Thoracic aorta (tissue), 2 donors: ENCODE measurements at regions not wholly inside any gene's neighbourhood (a gene's known extent, or its start where the extent isn't known, plus 50 kb on each side); places are given as distances from the start of the nearest gene placed in this dataset.

Source experiments
- ATAC-seq: fragments of 150-250 bp; one replicate; pipeline ENCODE4 v1.8.0; 2017; ENCODE audit warnings: low read depth; ENCODE audit not compliant: insufficient number of reproducible peaks, low FRiP score
- DNase-seq: peaks from one replicate; pipeline ENCODE4 v3.0.0-alpha.2; 2020; ENCODE audit warnings: low spot score
- H3K27ac ChIP-seq, 2 donors: fragments of 200-600 bp; sonication (generic); 1 replicate in 1 of 2; 2 replicates in 1 of 2; pipeline ENCODE4 v1.5.1; 2016; ENCODE audit warnings: mild to moderate bottlenecking in 2 of 2, moderate library complexity in 2 of 2
- H3K27me3 ChIP-seq: fragments of 200-600 bp; sonication (generic); replicated peaks from 2 replicates; pipeline ENCODE4 v1.6.0; 2016; ENCODE audit warnings: mild to moderate bottlenecking; ENCODE audit not compliant: insufficient read depth
- H3K36me3 ChIP-seq: fragments of 200-600 bp; sonication (generic); one replicate; pipeline ENCODE4 v1.5.1; 2016
- H3K4me1 ChIP-seq, 2 donors: fragments of 200-600 bp; sonication (generic); 1 replicate in 1 of 2; 2 replicates in 1 of 2; pipeline versions ENCODE4 v1.5.1 to v1.6.0; 2016; ENCODE audit warnings: low read depth in 2 of 2, mild to moderate bottlenecking in 1 of 2; ENCODE audit not compliant: control insufficient read depth in 1 of 2
- H3K4me3 ChIP-seq: fragments of 200-600 bp; sonication (generic); 2 replicates; pipeline ENCODE4 v1.5.1; 2016; ENCODE audit warnings: mild to moderate bottlenecking
- H3K9me3 ChIP-seq: fragments of 200-600 bp; sonication (generic); 2 replicates; pipeline ENCODE4 v1.5.1; 2016
- CTCF ChIP-seq: fragments of 200-600 bp; sonication (generic); IDR thresholded peaks from one replicate; pipeline ENCODE4 v1.5.1; 2019; ENCODE audit warnings: antibody characterized with exemption

GRCh38 chr7:25482631-25483030, 254.3 kb upstream of the NPVF start:
- DNase-seq = no peak
- Histone ChIP-seq H3K36me3 (no peaks in the 10 kb centered on the region), H3K27me3 (no peaks in the 10 kb centered on the region), H3K4me1 (no peaks in the 10 kb centered on the region), H3K27ac (no peak overlapping the region), H3K4me3 (no peak overlapping the region), H3K9me3 (no peaks in the 10 kb centered on the region)
- no peak for ATAC-seq
- no peak for TF ChIP-seq CTCF

- DNase-seq = no peak
- TF ChIP-seq CTCF = no peak
- no peak for ATAC-seq
These were observed 256.7 kb upstream of the NPVF start for GRCh38 chr7:25485026-25485425.

GRCh38 chr7:25486656-25487055, 258.4 kb upstream of the NPVF start:
- Histone ChIP-seq H3K4me3 (no peak overlapping the region), H3K27me3 (no peaks in the 10 kb centered on the region), H3K9me3 (no peaks in the 10 kb centered on the region), H3K4me1 (no peaks in the 10 kb centered on the region), H3K36me3 (no peaks in the 10 kb centered on the region), H3K27ac (no peak overlapping the region)
- ATAC-seq (no peak), DNase-seq (no peak)
- no peak for TF ChIP-seq CTCF

More at GRCh38 chr7:25485026-25485425, 256.7 kb upstream of the NPVF start:
- no peak overlapping the region for H3K4me3 ChIP-seq
- H3K27me3 ChIP-seq = no peaks in the 10 kb centered on the region
- no peaks in the 10 kb centered on the region for H3K4me1 ChIP-seq
- H3K9me3 ChIP-seq = no peaks in the 10 kb centered on the region
- H3K36me3 ChIP-seq = no peaks in the 10 kb centered on the region
- no peak overlapping the region for H3K27ac ChIP-seq

GRCh38 chr7:25493805-25494366, 265.6 kb upstream of the NPVF start:
- H3K36me3 ChIP-seq = no peaks in the 10 kb centered on the region
- peaks cover 12 to 20% of the 10 kb centered on the region in 2 donors for H3K4me1 ChIP-seq
- H3K4me3 ChIP-seq = no peak overlapping the region
- H3K9me3 ChIP-seq = no peaks in the 10 kb centered on the region
- no peaks in the 10 kb centered on the region for H3K27me3 ChIP-seq
- TF ChIP-seq CTCF = no peak
- ATAC-seq (no peak), DNase-seq (no peak)
- H3K27ac ChIP-seq = no peak overlapping the region

GRCh38 chr7:25494896-25495295, 266.6 kb upstream of the NPVF start:
- DNase-seq (no peak), ATAC-seq (no peak)
- H3K9me3 ChIP-seq = no peaks in the 10 kb centered on the region
- no peak overlapping the region for H3K4me3 ChIP-seq
- no peak for TF ChIP-seq CTCF
- peaks cover 12 to 20% of the 10 kb centered on the region in 2 donors for H3K4me1 ChIP-seq
- no peaks in the 10 kb centered on the region for H3K36me3 ChIP-seq
- H3K27me3 ChIP-seq = no peaks in the 10 kb centered on the region
- H3K27ac ChIP-seq = no peak overlapping the region
